ENCODE measurements at regions not wholly inside any gene's neighbourhood (a gene's known extent, or its start where the extent isn't known, plus 50 kb on each side); places are given as distances from the start of the nearest gene placed in this dataset.
"Not testable (repeated sequence)": the region's sequence is repeated elsewhere in the genome, so short reads cannot be mapped to it uniquely, and the experiment has no call there.

- no peak for DNase-seq (ENCODE audit: low read depth)
These were observed 53.4 kb downstream of the MC4R start for GRCh38 chr18:60319129-60319528.

- DNase-seq (ENCODE audit: low read depth): no peak
These were observed 60.8 kb downstream of the MC4R start for GRCh38 chr18:60311676-60312360.

GRCh38 chr18:60295674-60296073 lies 76.9 kb downstream of the MC4R start:
- no peak for DNase-seq (ENCODE audit: low read depth)

GRCh38 chr18:60292186-60292585 lies 80.4 kb downstream of the MC4R start:
- DNase-seq (ENCODE audit: low read depth): no peak

- no peak for DNase-seq (ENCODE audit: low read depth)
These were observed 93.2 kb downstream of the MC4R start for GRCh38 chr18:60279391-60279790.

GRCh38 chr18:60277855-60278480 lies 94.6 kb downstream of the MC4R start:
- DNase-seq (ENCODE audit: low read depth): no peak

GRCh38 chr18:60267391-60268058 lies 105.0 kb downstream of the MC4R start:
- DNase-seq (ENCODE audit: low read depth): no peak

GRCh38 chr18:60266558-60266957 lies 106.0 kb downstream of the MC4R start:
- no peak for DNase-seq (ENCODE audit: low read depth)

GRCh38 chr18:60259052-60259681 lies 113.4 kb downstream of the MC4R start:
- no peak for DNase-seq (ENCODE audit: low read depth)

- no peak for DNase-seq (ENCODE audit: low read depth)
These were observed 123.2 kb downstream of the MC4R start for GRCh38 chr18:60249388-60249787.

GRCh38 chr18:60248336-60249330 lies 123.9 kb downstream of the MC4R start:
- DNase-seq (ENCODE audit: low read depth): no peak

- DNase-seq (ENCODE audit: low read depth): no peak
These were observed 125.5 kb downstream of the MC4R start for GRCh38 chr18:60247103-60247502.

GRCh38 chr18:60246606-60247005 lies 126.0 kb downstream of the MC4R start:
- DNase-seq (ENCODE audit: low read depth): no peak

GRCh38 chr18:60245096-60245495 lies 127.5 kb downstream of the MC4R start:
- DNase-seq (ENCODE audit: low read depth): no peak

GRCh38 chr18:60239024-60239710 lies 133.4 kb downstream of the MC4R start:
- not testable (repeated sequence) for DNase-seq (ENCODE audit: low read depth)

- no peak for DNase-seq (ENCODE audit: low read depth)
These were observed 137.4 kb downstream of the MC4R start for GRCh38 chr18:60235164-60235563.

GRCh38 chr18:60232541-60232940 lies 140.0 kb downstream of the MC4R start:
- no peak for DNase-seq (ENCODE audit: low read depth)

GRCh38 chr18:60228609-60229595 lies 143.7 kb downstream of the MC4R start:
- DNase-seq (ENCODE audit: low read depth): no peak

GRCh38 chr18:60215432-60215831 lies 157.1 kb downstream of the MC4R start:
- no peak for DNase-seq (ENCODE audit: low read depth)

Measured in myocyte (in vitro differentiated cells).